GM19193 (cell line): ENCODE measurements at regions not wholly inside any gene's neighbourhood (a gene's known extent, or its start where the extent isn't known, plus 50 kb on each side); places are given as distances from the start of the nearest gene placed in this dataset.

Source experiments
- POLR2A ChIP-seq: IDR thresholded peaks from 4 replicates; pipeline ENCODE4 v1.6.1; 2011; ENCODE audit not compliant: insufficient read depth, insufficient read length; ENCODE audit errors: extremely low read depth

GRCh38 chr2:20107352-20107751 lies 55.9 kb upstream of the LAPTM4A start:
- no peak for TF ChIP-seq POLR2A

- TF ChIP-seq POLR2A, result no peak
Measured at GRCh38 chr2:20106746-20107145, 55.3 kb upstream of the LAPTM4A start.

GRCh38 chr2:20104900-20105545 lies 53.6 kb upstream of the LAPTM4A start:
- TF ChIP-seq POLR2A, result no peak

- TF ChIP-seq POLR2A, result no peak
Measured at GRCh38 chr2:20103530-20103929, 52.1 kb upstream of the LAPTM4A start.
